Lower lobe of right lung (tissue), 2 donors: ENCODE measurements at regions not wholly inside any gene's neighbourhood (a gene's known extent, or its start where the extent isn't known, plus 50 kb on each side); places are given as distances from the start of the nearest gene placed in this dataset.
A peak's percentile ranks its signal among the peaks of the same experiment; 100 is the strongest.

Experiments
- ATAC-seq, 2 donors: fragments of 200-7000 bp; cut with Tn5 transposase; one replicate each; pipeline ENCODE4 v1.9.1; 2020 to 2022; ENCODE audit warnings: mild to moderate bottlenecking in 2 of 2, moderate library complexity in 2 of 2
- DNase-seq: peaks from one replicate; pipeline ENCODE4 v3.0.0-alpha.2; 2020
- H3K27ac ChIP-seq: fragments of 200-600 bp; one replicate; pipeline ENCODE4 v1.8.0; 2022
- H3K27me3 ChIP-seq: fragments of 200-600 bp; one replicate; pipeline ENCODE4 v1.8.0; 2022; ENCODE audit warnings: low read depth
- H3K36me3 ChIP-seq: fragments of 200-600 bp; one replicate; pipeline ENCODE4 v1.8.0; 2022; ENCODE audit warnings: mild to moderate bottlenecking
- H3K4me1 ChIP-seq: fragments of 200-600 bp; one replicate; pipeline ENCODE4 v1.8.0; 2022
- H3K4me3 ChIP-seq: fragments of 200-600 bp; one replicate; pipeline ENCODE4 v1.8.0; 2022; ENCODE audit warnings: mild to moderate bottlenecking
- H3K9me3 ChIP-seq: fragments of 200-600 bp; one replicate; pipeline ENCODE4 v1.8.0; 2022
- CTCF ChIP-seq: fragments of 200-600 bp; IDR thresholded peaks from one replicate; pipeline ENCODE4 v1.8.0; 2022; ENCODE audit warnings: antibody characterized with exemption, mild to moderate bottlenecking
- intact Hi-C: fragments of 100-400 bp; cut with DNase I; formaldehyde crosslinking; loops from one replicate; pipeline ENCODE4 v1.11.0; 2022
- donor health status: DM: no; HTN: yes; CAD: no; lungs with severe emphysema.

GRCh38 chr16:26344976-26345375 lies 653.2 kb downstream of the HS3ST4 start:
- TF ChIP-seq CTCF = no peak
- Histone ChIP-seq H3K4me1 (no peaks in the 10 kb centered on the region), H3K36me3 (no peaks in the 10 kb centered on the region), H3K27me3 (no peaks in the 10 kb centered on the region), H3K4me3 (no peak overlapping the region), H3K27ac (no peak overlapping the region), H3K9me3 (no peaks in the 10 kb centered on the region)
- peak in 1 of 2 donors; percentile 25 for ATAC-seq
- intact Hi-C loops = no loop called here
- DNase-seq = no peak

- no peak for TF ChIP-seq CTCF
- no peaks in the 10 kb centered on the region for H3K4me1 ChIP-seq
- no peaks in the 10 kb centered on the region for H3K36me3 ChIP-seq
- no peak overlapping the region for H3K27ac ChIP-seq
- DNase-seq (no peak), ATAC-seq (no peak)
- H3K9me3 ChIP-seq = no peaks in the 10 kb centered on the region
- H3K27me3 ChIP-seq = no peaks in the 10 kb centered on the region
- intact Hi-C loops = no loop called here
- no peak overlapping the region for H3K4me3 ChIP-seq
These were observed 654.2 kb downstream of the HS3ST4 start for GRCh38 chr16:26345966-26346365.

- intact Hi-C loops = no loop called here
- Histone ChIP-seq H3K9me3 (no peaks in the 10 kb centered on the region), H3K27ac (no peak overlapping the region), H3K27me3 (no peaks in the 10 kb centered on the region), H3K4me1 (no peaks in the 10 kb centered on the region), H3K4me3 (no peak overlapping the region), H3K36me3 (no peaks in the 10 kb centered on the region)
- no peak for ATAC-seq
- TF ChIP-seq CTCF = no peak
- no peak for DNase-seq
These were observed 656.3 kb downstream of the HS3ST4 start for GRCh38 chr16:26348095-26348494.

- intact Hi-C loops = no loop called here
- Histone ChIP-seq H3K9me3 (peaks cover 6% of the 10 kb centered on the region), H3K36me3 (no peaks in the 10 kb centered on the region), H3K4me3 (no peak overlapping the region), H3K4me1 (no peaks in the 10 kb centered on the region), H3K27ac (no peak overlapping the region), H3K27me3 (no peaks in the 10 kb centered on the region)
- DNase-seq = no peak
- ATAC-seq = no peak
- TF ChIP-seq CTCF = no peak
These were observed 669.1 kb downstream of the HS3ST4 start for GRCh38 chr16:26360867-26361266.

GRCh38 chr16:26363581-26363980 lies 671.8 kb downstream of the HS3ST4 start:
- Histone ChIP-seq H3K27me3 (no peaks in the 10 kb centered on the region), H3K9me3 (no peaks in the 10 kb centered on the region), H3K4me1 (no peaks in the 10 kb centered on the region), H3K27ac (no peak overlapping the region), H3K36me3 (no peaks in the 10 kb centered on the region), H3K4me3 (no peak overlapping the region)
- no peak for DNase-seq
- ATAC-seq = no peak
- TF ChIP-seq CTCF = no peak
- intact Hi-C loops = no loop called here
